DMS114 treated with DMSO at 0.1 percent for 48 hours (cell line): ENCODE measurements at regions not wholly inside any gene's neighbourhood (a gene's known extent, or its start where the extent isn't known, plus 50 kb on each side); places are given as distances from the start of the nearest gene placed in this dataset.

ENCODE experiments used
- DNase-seq: peaks from one replicate; lab custom pipeline; 2025; ENCODE audit not compliant: unreplicated experiment; lab: John Stamatoyannopoulos, UW

- no peak for DNase-seq
Measured at GRCh38 chr11:70951139-70951804, 301.1 kb downstream of the SHANK2 start.

DNA sequence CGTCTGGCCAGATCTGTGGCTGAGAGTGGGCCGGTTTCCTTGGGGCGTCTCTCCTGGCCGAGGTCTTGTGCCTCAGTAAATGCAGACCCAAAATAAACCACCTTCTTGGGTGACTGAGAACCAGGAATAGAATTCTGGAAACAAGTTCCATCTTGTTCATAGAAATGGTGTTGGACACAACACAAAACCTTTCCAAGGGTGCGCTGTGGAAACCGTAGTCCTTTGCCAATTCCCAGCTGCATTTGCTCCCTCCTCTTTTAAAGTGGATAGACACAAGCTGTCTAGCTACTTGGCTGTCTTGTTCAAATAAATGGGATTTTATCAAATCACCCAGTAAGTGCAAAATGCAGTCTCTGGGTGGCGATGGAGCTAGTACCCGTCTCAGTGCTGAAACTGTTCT is 300.2 kb downstream of the SHANK2 start:
- no peak for DNase-seq

GRCh38 chr11:70953720-70954119 is 298.7 kb downstream of the SHANK2 start:
- no peak for DNase-seq

DNA sequence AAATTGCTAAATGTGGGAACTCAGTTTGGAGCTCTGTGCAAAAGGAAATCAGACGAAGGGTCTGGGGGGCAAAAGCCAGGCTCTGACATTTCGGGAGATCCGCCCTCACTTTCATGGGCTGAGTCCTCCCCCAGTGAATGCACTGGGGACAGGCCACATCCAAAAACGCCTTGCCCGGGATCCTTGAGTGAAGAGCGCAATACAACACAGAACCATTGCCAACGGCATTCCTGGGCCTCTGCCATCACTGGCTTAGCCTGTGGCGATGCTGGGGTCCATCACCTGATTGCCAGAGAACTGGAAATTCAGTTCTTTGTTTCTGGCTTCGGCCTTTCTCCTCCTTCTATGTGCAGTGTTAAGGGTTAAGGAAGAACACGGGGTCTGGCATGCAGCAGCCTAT is 297.9 kb downstream of the SHANK2 start:
- no peak for DNase-seq
